A549 (cell line): ENCODE measurements at regions not wholly inside any gene's neighbourhood (a gene's known extent, or its start where the extent isn't known, plus 50 kb on each side); places are given as distances from the start of the nearest gene placed in this dataset.

Experiments
- ATAC-seq, 2 experiments: fragments of 200-7000 bp in 1 of 2; fragments of >200 bp in 1 of 2; cut with Nextera tagmentation in 1 of 2; cut with Tn5 transposase in 1 of 2; 3 replicates each; pipeline versions ENCODE4 v1.8.0 to v1.9.1; 2018 to 2020; ENCODE audit warnings: mild to moderate bottlenecking in 1 of 2, moderate library complexity in 1 of 2
- CTCF ChIA-PET: fragments of 300-600 bp; sonication (Branson Sonifier 250); formaldehyde crosslinking; extraction: SDS; loops from one replicate; lab custom pipeline; 2021; ENCODE audit warnings: antibody characterized with exemption, inconsistent platforms; lab: Yijun Ruan, JAX
- POLR2A ChIA-PET: fragments of 350-600 bp; formaldehyde crosslinking; extraction: SDS; loops from one replicate; lab custom pipeline; 2021; ENCODE audit warnings: antibody characterized with exemption, inconsistent platforms; lab: Yijun Ruan, JAX
- DNase-seq, 2 experiments: peaks; one replicate each; pipeline versions ENCODE4 v3.0.0 to v3.0.0-alpha.2; 2011 to 2016; ENCODE audit warnings: low read depth in 1 of 2, low spot score in 1 of 2
- FAIRE-seq: peaks from 2 replicates; lab custom pipeline; 2011; peaks lifted over from hg19 to GRCh38; lab: Jason Lieb, UNC
- H3K27ac ChIP-seq, 2 experiments: fragments of >200 bp; sonication (Bioruptor Twin); formaldehyde crosslinking; 3 replicates each; pipeline ENCODE4 v1.5.1; 2016 to 2017
- H3K4me1 ChIP-seq: fragments of >200 bp; sonication (Bioruptor Twin); formaldehyde crosslinking; 3 replicates; pipeline ENCODE4 v1.6.1; 2016
- H3K4me2 ChIP-seq: fragments of >200 bp; sonication (Bioruptor Twin); formaldehyde crosslinking; 3 replicates; pipeline ENCODE4 v1.6.1; 2016
- H3K4me3 ChIP-seq: fragments of >200 bp; sonication (Bioruptor Twin); formaldehyde crosslinking; 3 replicates; pipeline ENCODE4 v1.5.1; 2016
- H3K9me3 ChIP-seq: fragments of >200 bp; sonication (Bioruptor Twin); formaldehyde crosslinking; 3 replicates; pipeline ENCODE4 v1.6.1; 2016
- CBX2 ChIP-seq: fragments of 200-600 bp; sonication (generic); IDR thresholded peaks from 2 replicates; pipeline ENCODE4 v1.6.1; 2016; ENCODE audit warnings: low read depth, mild to moderate bottlenecking, borderline replicate concordance
- CHD2 ChIP-seq: fragments of 150-350 bp; IDR thresholded peaks from 2 replicates; pipeline ENCODE4 v1.6.1; 2014; ENCODE audit warnings: low read length; ENCODE audit not compliant: partially characterized antibody
- EP300 ChIP-seq, 2 experiments: fragments of >200 bp; sonication (Bioruptor Twin); formaldehyde crosslinking; IDR thresholded peaks; 2 replicates in 1 of 2; 3 replicates in 1 of 2; pipeline ENCODE4 v1.6.1; 2016 to 2017
- FOXS1 ChIP-seq: fragments of 250-450 bp; sonication (Bioruptor Pico); IDR thresholded peaks from 2 replicates; pipeline ENCODE4 v1.5.0; 2020; ENCODE audit warnings: mild to moderate bottlenecking, moderate library complexity
- GATA3 ChIP-seq: IDR thresholded peaks from 2 replicates; pipeline ENCODE4 v1.6.1; 2012; ENCODE audit warnings: borderline replicate concordance
- HDAC2 ChIP-seq: fragments of 200-600 bp; sonication (generic); IDR thresholded peaks from 2 replicates; pipeline ENCODE4 v1.6.1; 2016
- HOXA7 ChIP-seq: fragments of 250-450 bp; sonication (Bioruptor Pico); IDR thresholded peaks from 2 replicates; pipeline ENCODE4 v1.5.0; 2020; ENCODE audit warnings: mild to moderate bottlenecking, moderate library complexity
- HOXB5 ChIP-seq: fragments of 250-450 bp; sonication (Bioruptor Pico); IDR thresholded peaks from 2 replicates; pipeline ENCODE4 v1.5.0; 2020; ENCODE audit warnings: mild to moderate bottlenecking, moderate library complexity
- JUNB ChIP-seq: fragments of >200 bp; sonication (Bioruptor Twin); formaldehyde crosslinking; IDR thresholded peaks from 2 replicates; pipeline ENCODE4 v1.6.1; 2016
- KDM1A ChIP-seq: fragments of 200-600 bp; sonication (generic); IDR thresholded peaks from 2 replicates; pipeline ENCODE4 v1.6.1; 2016; ENCODE audit warnings: low read depth, mild to moderate bottlenecking
- KDM5A ChIP-seq: fragments of 200-600 bp; sonication (generic); IDR thresholded peaks from 2 replicates; pipeline ENCODE4 v1.6.1; 2016; ENCODE audit warnings: antibody characterized with exemption, mild to moderate bottlenecking
- MAZ ChIP-seq: fragments of 150-350 bp; IDR thresholded peaks from 2 replicates; pipeline ENCODE4 v1.6.1; 2014; ENCODE audit warnings: antibody characterized with exemption, low read depth, low read length, borderline replicate concordance
- MYC ChIP-seq: IDR thresholded peaks from 2 replicates; pipeline ENCODE4 v1.6.1; 2012; ENCODE audit warnings: mild to moderate bottlenecking, inconsistent platforms, low read length, improper control_type of control experiment, borderline replicate concordance
- NFE2L2 ChIP-seq: fragments of 150-350 bp; conservative IDR thresholded peaks from 2 replicates; pipeline ENCODE4 v1.6.1; 2014; ENCODE audit warnings: low read length
- NR3C1 ChIP-seq: fragments of >200 bp; sonication (Bioruptor Twin); formaldehyde crosslinking; IDR thresholded peaks from 3 replicates; pipeline ENCODE4 v1.6.1; 2017
- POLR2A ChIP-seq: IDR thresholded peaks from 2 replicates; pipeline ENCODE4 v1.6.1; 2012; ENCODE audit warnings: mild to moderate bottlenecking, low read length
- RAD21 ChIP-seq, 2 experiments: fragments of >200 bp in 1 of 2; sonication (Bioruptor Twin) in 1 of 2; formaldehyde crosslinking in 1 of 2; IDR thresholded peaks in 1 of 2; conservative IDR thresholded peaks in 1 of 2; 2 replicates in 1 of 2; 3 replicates in 1 of 2; pipeline ENCODE4 v1.6.1; 2012 to 2018; ENCODE audit warnings: inconsistent platforms in 1 of 2
- RARB ChIP-seq: fragments of 250-450 bp; sonication (Bioruptor Pico); IDR thresholded peaks from 2 replicates; pipeline ENCODE4 v1.8.0; 2021; ENCODE audit warnings: mild to moderate bottlenecking, moderate library complexity
- RCOR1 ChIP-seq: fragments of 150-350 bp; IDR thresholded peaks from 2 replicates; pipeline ENCODE4 v1.6.1; 2014; ENCODE audit warnings: antibody characterized with exemption, low read length, low read depth
- RNF2 ChIP-seq: fragments of 200-600 bp; sonication (generic); IDR thresholded peaks from 2 replicates; pipeline ENCODE4 v1.6.1; 2016; ENCODE audit warnings: low read depth, mild to moderate bottlenecking, antibody characterized with exemption, moderate library complexity, borderline replicate concordance
- ZC3H11A ChIP-seq: fragments of 450-650 bp; IDR thresholded peaks from 2 replicates; pipeline ENCODE4 v1.6.1; 2014; ENCODE audit warnings: antibody characterized with exemption, mild to moderate bottlenecking
- ZFP36 ChIP-seq: fragments of 450-650 bp; IDR thresholded peaks from 2 replicates; pipeline ENCODE4 v1.6.1; 2014; ENCODE audit warnings: borderline replicate concordance; ENCODE audit not compliant: partially characterized antibody
- ZSCAN20 ChIP-seq: fragments of 250-450 bp; sonication (Bioruptor Pico); IDR thresholded peaks from 2 replicates; pipeline ENCODE4 v1.8.0; 2022; ENCODE audit warnings: mild to moderate bottlenecking, moderate library complexity
- WGBS: methylation state at CpG from one replicate; pipeline ENCODE4 v1.1.6; 2017; ENCODE audit errors: missing lambda C conversion rate; 5-methylcytosine and 5-hydroxymethylcytosine counted together
- TF ChIP-seq, protein P1 (sequence below): fragments of 250-450 bp; sonication (Bioruptor Pico); IDR thresholded peaks from 2 replicates; pipeline ENCODE4 v1.5.0; 2020; ENCODE audit warnings: low read depth, mild to moderate bottlenecking, moderate library complexity
- TF ChIP-seq, protein P2 (sequence below): fragments of 250-450 bp; sonication (Bioruptor Pico); IDR thresholded peaks from 2 replicates; pipeline ENCODE4 v1.5.0; 2021; ENCODE audit warnings: mild to moderate bottlenecking, moderate library complexity, borderline replicate concordance
- TF ChIP-seq, protein P3 (sequence below): fragments of >200 bp; sonication (Bioruptor Twin); formaldehyde crosslinking; IDR thresholded peaks from 2 replicates; pipeline ENCODE4 v1.6.1; 2016
- TF ChIP-seq, protein P4 (sequence below): fragments of 150-350 bp; IDR thresholded peaks from 2 replicates; pipeline ENCODE4 v1.6.1; 2014; ENCODE audit warnings: low read depth, mild to moderate bottlenecking, low read length
- TF ChIP-seq, protein P5 (sequence below): IDR thresholded peaks from 2 replicates; pipeline ENCODE4 v1.6.1; 2012

DNA sequence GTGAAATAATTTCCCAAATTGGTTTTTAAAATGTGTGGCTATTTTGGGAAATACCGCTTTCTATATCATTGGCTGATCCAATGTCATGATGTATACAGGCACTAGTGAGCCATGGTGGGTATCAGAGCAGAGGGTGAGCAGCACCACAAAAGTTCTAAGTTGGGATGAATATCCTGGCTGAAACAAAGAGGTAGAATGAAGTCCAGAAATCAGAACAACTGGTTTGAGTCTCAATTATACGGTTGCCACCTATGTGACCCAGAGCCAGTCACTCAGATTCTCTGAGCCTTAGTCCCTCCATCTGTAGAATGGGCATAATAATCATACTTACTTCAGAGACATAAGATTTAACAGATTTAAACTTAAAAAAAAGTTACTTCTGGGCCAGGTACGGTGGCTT is 172.3 kb downstream of the ZFP64 start:
- no peak for DNase-seq
- WGBS, result 83% methylated on average over 3 of the region's 3 CpGs
- no peak overlapping the region for H3K4me3 ChIP-seq
- TF ChIP-seq ZFP36 (peak; percentile 36), MYC (no peak), JUNB (no peak), HDAC2 (0 out of 2 replicates have a peak, but pooled peaks have one; percentile 46), KDM1A (0 out of 2 replicates have a peak, but pooled peaks have one; percentile 69)
- no peak overlapping the region for H3K27ac ChIP-seq
- ChIA-PET POLR2A (no interaction called here), CTCF (no interaction called here)
- no peaks in the 10 kb centered on the region for H3K9me3 ChIP-seq
- ATAC-seq, result no peak
- no peak overlapping the region for H3K4me2 ChIP-seq
- FAIRE-seq, result no peak
- H3K4me1 ChIP-seq, result peaks cover 6% of the 10 kb centered on the region; the same call in 2 of the 3 replicates

DNA sequence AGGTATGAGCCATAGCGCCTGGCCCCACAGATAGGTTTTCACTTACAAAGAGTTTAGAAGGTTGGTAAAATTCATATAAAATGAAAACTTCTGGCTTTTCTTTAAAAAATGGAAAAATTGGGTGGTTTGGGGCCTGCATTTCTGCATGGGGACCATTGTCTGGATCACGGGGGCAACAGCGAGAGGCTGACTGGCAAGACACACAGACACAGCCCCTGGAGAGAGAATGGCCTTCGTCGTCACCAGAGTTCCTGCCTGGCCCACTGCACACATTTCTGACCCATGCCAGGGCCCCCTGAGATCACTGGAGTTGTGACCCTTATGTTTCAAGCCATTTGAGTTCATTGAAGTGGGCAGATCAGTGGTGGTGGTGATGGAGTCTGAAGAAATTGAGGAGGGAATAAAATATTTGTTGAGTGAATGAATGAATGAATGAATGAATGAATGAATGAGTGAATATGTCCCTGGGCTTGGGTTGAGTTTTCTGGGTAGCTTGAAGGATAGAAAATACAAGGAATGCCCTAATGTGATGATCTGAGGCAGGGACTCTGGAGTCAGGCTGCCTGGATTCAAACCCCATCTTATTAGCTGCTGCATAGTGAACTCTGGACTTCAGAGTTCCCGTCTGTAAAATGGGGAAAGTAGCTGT is 173.8 kb downstream of the ZFP64 start:
- DNase-seq (no peak), ATAC-seq (no peak), FAIRE-seq (no peak)
- ChIA-PET CTCF (interaction anchor here (1.9 kb wide), 1 partner anchor 9 kb away, joined by 5 read pairs; no protein-coding TSS in a partner anchor), POLR2A (no interaction called here)
- Histone ChIP-seq H3K27ac (no peak overlapping the region), H3K4me3 (no peak overlapping the region), H3K4me2 (no peak overlapping the region), H3K4me1 (peaks cover 6% of the 10 kb centered on the region; the same call in 2 of the 3 replicates), H3K9me3 (no peaks in the 10 kb centered on the region)
- TF ChIP-seq EP300 (IDR thresholded peaks at IDR 0.05) (no peak), RARB (CRISPR knock-in tag) (no peak), JUNB (no peak), GATA3 (no peak), RNF2 (no peak), RAD21 (conservative IDR thresholded peaks at IDR 0.05 in 1 of 2, IDR thresholded peaks at IDR 0.05 in 1 of 2) (no peak), POLR2A (no peak), NR3C1 (no peak), HOXB5 (CRISPR knock-in tag) (no peak), CBX2 (no peak), HOXA7 (CRISPR knock-in tag) (no peak), FOXS1 (CRISPR knock-in tag) (no peak)
- TF ChIP-seq, protein P1, sequence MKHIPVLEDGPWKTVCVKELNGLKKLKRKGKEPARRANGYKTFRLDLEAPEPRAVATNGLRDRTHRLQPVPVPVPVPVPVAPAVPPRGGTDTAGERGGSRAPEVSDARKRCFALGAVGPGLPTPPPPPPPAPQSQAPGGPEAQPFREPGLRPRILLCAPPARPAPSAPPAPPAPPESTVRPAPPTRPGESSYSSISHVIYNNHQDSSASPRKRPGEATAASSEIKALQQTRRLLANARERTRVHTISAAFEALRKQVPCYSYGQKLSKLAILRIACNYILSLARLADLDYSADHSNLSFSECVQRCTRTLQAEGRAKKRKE, result no peak
- TF ChIP-seq, protein P2, sequence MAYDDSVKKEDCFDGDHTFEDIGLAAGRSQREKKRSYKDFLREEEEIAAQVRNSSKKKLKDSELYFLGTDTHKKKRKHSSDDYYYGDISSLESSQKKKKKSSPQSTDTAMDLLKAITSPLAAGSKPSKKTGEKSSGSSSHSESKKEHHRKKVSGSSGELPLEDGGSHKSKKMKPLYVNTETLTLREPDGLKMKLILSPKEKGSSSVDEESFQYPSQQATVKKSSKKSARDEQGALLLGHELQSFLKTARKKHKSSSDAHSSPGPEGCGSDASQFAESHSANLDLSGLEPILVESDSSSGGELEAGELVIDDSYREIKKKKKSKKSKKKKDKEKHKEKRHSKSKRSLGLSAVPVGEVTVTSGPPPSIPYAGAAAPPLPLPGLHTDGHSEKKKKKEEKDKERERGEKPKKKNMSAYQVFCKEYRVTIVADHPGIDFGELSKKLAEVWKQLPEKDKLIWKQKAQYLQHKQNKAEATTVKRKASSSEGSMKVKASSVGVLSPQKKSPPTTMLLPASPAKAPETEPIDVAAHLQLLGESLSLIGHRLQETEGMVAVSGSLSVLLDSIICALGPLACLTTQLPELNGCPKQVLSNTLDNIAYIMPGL (CRISPR knock-in tag), result no peak
- TF ChIP-seq, protein P3, sequence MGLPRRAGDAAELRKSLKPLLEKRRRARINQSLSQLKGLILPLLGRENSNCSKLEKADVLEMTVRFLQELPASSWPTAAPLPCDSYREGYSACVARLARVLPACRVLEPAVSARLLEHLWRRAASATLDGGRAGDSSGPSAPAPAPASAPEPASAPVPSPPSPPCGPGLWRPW, result no peak
- TF ChIP-seq, protein P4, sequence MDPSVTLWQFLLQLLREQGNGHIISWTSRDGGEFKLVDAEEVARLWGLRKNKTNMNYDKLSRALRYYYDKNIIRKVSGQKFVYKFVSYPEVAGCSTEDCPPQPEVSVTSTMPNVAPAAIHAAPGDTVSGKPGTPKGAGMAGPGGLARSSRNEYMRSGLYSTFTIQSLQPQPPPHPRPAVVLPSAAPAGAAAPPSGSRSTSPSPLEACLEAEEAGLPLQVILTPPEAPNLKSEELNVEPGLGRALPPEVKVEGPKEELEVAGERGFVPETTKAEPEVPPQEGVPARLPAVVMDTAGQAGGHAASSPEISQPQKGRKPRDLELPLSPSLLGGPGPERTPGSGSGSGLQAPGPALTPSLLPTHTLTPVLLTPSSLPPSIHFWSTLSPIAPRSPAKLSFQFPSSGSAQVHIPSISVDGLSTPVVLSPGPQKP, result no peak
- WGBS, result 95% methylated on average over 6 of the region's 6 CpGs

DNA sequence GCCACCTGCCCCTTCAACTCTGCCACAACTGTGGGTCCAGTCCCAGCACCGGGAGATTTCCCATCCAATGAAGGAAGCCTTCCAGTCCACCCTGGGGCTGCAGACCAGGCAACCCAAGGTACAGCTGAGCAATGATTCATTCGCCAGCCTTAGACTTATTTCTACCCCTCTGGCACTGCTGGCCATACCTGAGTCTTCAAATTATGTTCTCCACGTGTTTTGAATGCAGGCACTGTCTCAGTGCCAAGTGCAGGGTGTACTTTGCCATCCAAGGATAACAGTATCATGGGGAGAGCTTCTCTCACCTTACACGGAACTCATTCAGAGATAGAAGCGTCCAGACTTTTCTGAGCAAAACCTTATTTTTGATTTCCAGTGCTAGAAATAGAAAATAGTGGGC is 175.6 kb downstream of the ZFP64 start:
- ATAC-seq (no peak), FAIRE-seq (no peak), DNase-seq (no peak)
- H3K4me3 ChIP-seq, result no peak overlapping the region
- no peak overlapping the region for H3K27ac ChIP-seq
- 81% methylated on average over 5 of the region's 5 CpGs for WGBS
- H3K4me1 ChIP-seq, result peaks cover 6% of the 10 kb centered on the region; the same call in 2 of the 3 replicates
- H3K9me3 ChIP-seq, result no peaks in the 10 kb centered on the region
- H3K4me2 ChIP-seq, result no peak overlapping the region
- CTCF ChIA-PET, result interaction anchor here (0.8 to 1.3 kb wide), 2 partner anchors 16 to 216 kb away, joined by 3 to 5 read pairs; no protein-coding TSS in a partner anchor
- POLR2A ChIA-PET, result no interaction called here
- TF ChIP-seq, protein P5, sequence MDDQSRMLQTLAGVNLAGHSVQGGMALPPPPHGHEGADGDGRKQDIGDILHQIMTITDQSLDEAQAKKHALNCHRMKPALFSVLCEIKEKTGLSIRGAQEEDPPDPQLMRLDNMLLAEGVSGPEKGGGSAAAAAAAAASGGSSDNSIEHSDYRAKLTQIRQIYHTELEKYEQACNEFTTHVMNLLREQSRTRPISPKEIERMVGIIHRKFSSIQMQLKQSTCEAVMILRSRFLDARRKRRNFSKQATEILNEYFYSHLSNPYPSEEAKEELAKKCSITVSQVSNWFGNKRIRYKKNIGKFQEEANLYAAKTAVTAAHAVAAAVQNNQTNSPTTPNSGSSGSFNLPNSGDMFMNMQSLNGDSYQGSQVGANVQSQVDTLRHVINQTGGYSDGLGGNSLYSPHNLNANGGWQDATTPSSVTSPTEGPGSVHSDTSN, result no peak
- TF ChIP-seq MYC (no peak), KDM5A (no peak), POLR2A (no peak), MAZ (no peak), GATA3 (no peak), CHD2 (no peak), RCOR1 (no peak), ZC3H11A (no peak), NFE2L2 (no peak), ZSCAN20 (CRISPR knock-in tag) (no peak)
- TF ChIP-seq, protein P2 (CRISPR knock-in tag), result no peak
